ENCODE measurements at regions not wholly inside any gene's neighbourhood (a gene's known extent, or its start where the extent isn't known, plus 50 kb on each side); places are given as distances from the start of the nearest gene placed in this dataset.

- TF ChIP-seq ZNF462 (CRISPR knock-in tag; IDR thresholded peaks at IDR 0.05) (no peak), ETS1 (IDR thresholded peaks at IDR 0.05) (no peak)
Measured at GRCh38 chr12:66837311-66837627, 158.4 kb upstream of the GRIP1 start (continued).

- H3K4me1 Mint-ChIP-seq = no peaks in the 10 kb centered on the region; the same call in 2 of the 3 replicates
- Histone ChIP-seq H2AFZ (no peak overlapping the region), H3K4me3 (no peak overlapping the region), H3K27me3 (ENCODE audit: insufficient read depth) (no peaks in the 10 kb centered on the region), H3K4me2 (no peak overlapping the region), H3K27ac (ENCODE audit: low read depth) (no peak overlapping the region), H3K36me3 (ENCODE audit: insufficient read depth) (no peaks in the 10 kb centered on the region), H3K4me1 (ENCODE audit: insufficient read depth) (no peaks in the 10 kb centered on the region), H4K20me1 (replicated peaks; ENCODE audit: insufficient read depth) (no peaks in the 10 kb centered on the region), H3K9me2 (ENCODE audit: insufficient read depth) (no peaks in the 10 kb centered on the region), H3F3A (replicated peaks; ENCODE audit: low read depth) (no peaks in the 10 kb centered on the region), H3K79me2 (replicated peaks; ENCODE audit: insufficient read depth) (no peaks in the 10 kb centered on the region)
- no peaks in the 10 kb centered on the region for H3K9me3 Mint-ChIP-seq
- no peak overlapping the region for H3K4me3 Mint-ChIP-seq
- no peaks in the 10 kb centered on the region for H3K36me3 Mint-ChIP-seq (ENCODE audit: low read depth)
- peaks cover under 1% of the 10 kb centered on the region for H3K27me3 Mint-ChIP-seq (ENCODE audit: insufficient read depth, low read depth, poor library complexity)
- H3K27ac Mint-ChIP-seq = no peak overlapping the region
- DNase-seq (ENCODE audit: low spot score) = no peak
- ATAC-seq = no peak
- no peak for TF ChIP-seq CREB1 (CRISPR knock-in tag; IDR thresholded peaks at IDR 0.05; ENCODE audit: low read depth)
- no peak for TF ChIP-seq JUNB (IDR thresholded peaks at IDR 0.05; ENCODE audit: unreplicated experiment)
- no peak for TF ChIP-seq EZH2phosphoT487 (IDR thresholded peaks at IDR 0.05; ENCODE audit: unreplicated experiment)
- TF ChIP-seq CTCF (conservative IDR thresholded peaks at IDR 0.05; ENCODE audit: low read depth in 2 of 2) = no peak
- TF ChIP-seq EZH2 (IDR thresholded peaks at IDR 0.05; ENCODE audit: low read depth, unreplicated experiment) = no peak
- TF ChIP-seq ZNF331 (CRISPR knock-in tag; IDR thresholded peaks at IDR 0.05; ENCODE audit: low read depth) = no peak
- TF ChIP-seq NANOG (IDR thresholded peaks at IDR 0.05; ENCODE audit: borderline replicate concordance) = no peak
Measured at GRCh38 chr12:66838366-66838765, 159.5 kb upstream of the GRIP1 start.
